GM12878 (cell line): ENCODE measurements at regions not wholly inside any gene's neighbourhood (a gene's known extent, or its start where the extent isn't known, plus 50 kb on each side); places are given as distances from the start of the nearest gene placed in this dataset.

Experiments
- ESRRA ChIP-seq: IDR thresholded peaks from 2 replicates; pipeline ENCODE4 v1.6.1; 2012; ENCODE audit warnings: mild to moderate bottlenecking, low read length, improper control_type of control experiment
- RCOR1 ChIP-seq: conservative IDR thresholded peaks from 2 replicates; pipeline ENCODE4 v1.6.1; 2012; ENCODE audit warnings: low read depth, low read length, improper control_type of control experiment

DNA sequence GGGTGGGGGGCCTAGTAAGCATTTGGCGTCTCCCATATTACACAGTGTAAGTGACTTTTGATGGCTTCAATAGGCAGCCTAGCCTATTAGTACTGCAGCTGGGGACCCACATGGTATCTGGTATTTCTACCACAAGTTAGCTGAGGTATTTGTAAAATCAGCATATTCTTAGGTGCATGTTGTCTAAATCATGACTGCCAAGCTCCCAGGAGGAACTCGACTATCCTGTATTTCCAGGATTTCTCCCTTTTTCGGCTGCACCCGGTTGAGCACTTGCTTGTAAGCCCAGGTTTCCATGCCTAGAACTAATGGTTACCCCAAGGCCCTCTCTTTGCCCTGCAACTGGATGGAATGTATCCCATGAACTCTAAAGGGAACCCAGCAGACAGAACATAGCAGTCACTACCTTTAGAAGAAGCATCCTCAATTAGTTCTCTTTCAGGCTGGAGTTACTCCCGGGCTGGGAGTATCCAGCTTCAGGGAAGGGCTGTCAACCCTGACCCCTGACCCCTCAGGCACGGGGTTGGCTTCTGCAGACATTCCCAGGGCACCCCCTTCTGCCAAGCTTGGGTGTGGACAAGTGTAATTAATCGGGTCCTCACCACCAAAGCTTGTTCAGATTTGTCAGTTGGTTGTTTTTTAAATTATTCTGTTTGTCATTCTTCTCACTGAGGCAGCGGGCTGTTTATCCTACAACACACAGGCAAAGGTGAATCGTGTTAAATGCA, 90.3 kb upstream of the PARD3 start:
- TF ChIP-seq RCOR1 (no peak), ESRRA (no peak)
